ENCODE measurements at regions not wholly inside any gene's neighbourhood (a gene's known extent, or its start where the extent isn't known, plus 50 kb on each side); places are given as distances from the start of the nearest gene placed in this dataset.

- DNase-seq (ENCODE audit: low read depth), result no peak
Observed at GRCh38 chr2:239570216-239570925, 169.6 kb upstream of the HDAC4 start.

GRCh38 chr2:239569401-239570090, 168.7 kb upstream of the HDAC4 start:
- no peak for DNase-seq (ENCODE audit: low read depth)

GRCh38 chr2:239568601-239569000, 167.8 kb upstream of the HDAC4 start:
- no peak for DNase-seq (ENCODE audit: low read depth)

- no peak for DNase-seq (ENCODE audit: low read depth)
Observed at GRCh38 chr2:239567786-239568185, 167.0 kb upstream of the HDAC4 start.

- DNase-seq (ENCODE audit: low read depth), result no peak
Observed at GRCh38 chr2:239566995-239567568, 166.3 kb upstream of the HDAC4 start.

- DNase-seq (ENCODE audit: low read depth), result no peak
Observed at GRCh38 chr2:239566162-239566994, 165.6 kb upstream of the HDAC4 start.

- no peak for DNase-seq (ENCODE audit: low read depth)
Observed at GRCh38 chr2:239564587-239564986, 163.8 kb upstream of the HDAC4 start.

GRCh38 chr2:239563561-239563960, 162.7 kb upstream of the HDAC4 start:
- DNase-seq (ENCODE audit: low read depth), result no peak

GRCh38 chr2:239561446-239562001, 160.7 kb upstream of the HDAC4 start:
- DNase-seq (ENCODE audit: low read depth), result no peak

GRCh38 chr2:239559417-239560261, 158.8 kb upstream of the HDAC4 start:
- no peak for DNase-seq (ENCODE audit: low read depth)

- DNase-seq (ENCODE audit: low read depth), result no peak
Observed at GRCh38 chr2:239558661-239559060, 157.8 kb upstream of the HDAC4 start.

GRCh38 chr2:239557516-239557915, 156.7 kb upstream of the HDAC4 start:
- DNase-seq (ENCODE audit: low read depth), result no peak

GRCh38 chr2:239555571-239555905, 154.7 kb upstream of the HDAC4 start:
- DNase-seq (ENCODE audit: low read depth), result no peak

GRCh38 chr2:239554766-239555570, 154.1 kb upstream of the HDAC4 start:
- DNase-seq (ENCODE audit: low read depth), result no peak

- no peak for DNase-seq (ENCODE audit: low read depth)
Observed at GRCh38 chr2:239553376-239554000, 152.7 kb upstream of the HDAC4 start.

GRCh38 chr2:239552213-239552926, 151.6 kb upstream of the HDAC4 start:
- no peak for DNase-seq (ENCODE audit: low read depth)

GRCh38 chr2:239551206-239551605, 150.4 kb upstream of the HDAC4 start:
- no peak for DNase-seq (ENCODE audit: low read depth)

- DNase-seq (ENCODE audit: low read depth), result no peak
Observed at GRCh38 chr2:239550357-239550756, 149.5 kb upstream of the HDAC4 start.

GRCh38 chr2:239549711-239550255, 149.0 kb upstream of the HDAC4 start:
- DNase-seq (ENCODE audit: low read depth), result no peak
